ENCODE measurements at regions not wholly inside any gene's neighbourhood (a gene's known extent, or its start where the extent isn't known, plus 50 kb on each side); places are given as distances from the start of the nearest gene placed in this dataset.

DNA sequence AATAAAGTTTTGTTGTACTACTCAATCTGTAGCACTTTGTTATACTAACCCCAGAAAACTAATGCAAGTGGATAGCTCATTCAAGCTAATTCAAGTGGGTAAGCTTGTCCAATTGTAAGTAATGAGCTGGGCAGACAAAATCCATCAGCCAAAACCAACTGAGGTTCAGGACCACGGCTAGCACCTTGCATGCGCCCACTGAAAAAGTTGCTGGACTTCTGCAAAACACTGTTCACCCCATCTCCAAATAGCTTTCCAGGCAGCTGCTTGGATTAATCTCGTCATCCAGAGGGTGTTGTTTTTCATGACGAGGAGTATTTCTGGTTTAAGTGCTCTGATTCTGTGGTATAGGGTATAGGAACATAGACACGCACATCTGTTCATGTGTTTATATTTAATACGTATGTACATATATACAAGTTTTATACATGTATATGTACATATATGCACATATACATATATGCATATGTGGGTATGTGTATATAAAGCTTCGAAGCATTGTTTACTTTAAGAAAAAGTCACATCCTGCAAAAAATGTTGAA, 307.5 kb downstream of the GALR1 start:
- TF ChIP-seq, protein P1, sequence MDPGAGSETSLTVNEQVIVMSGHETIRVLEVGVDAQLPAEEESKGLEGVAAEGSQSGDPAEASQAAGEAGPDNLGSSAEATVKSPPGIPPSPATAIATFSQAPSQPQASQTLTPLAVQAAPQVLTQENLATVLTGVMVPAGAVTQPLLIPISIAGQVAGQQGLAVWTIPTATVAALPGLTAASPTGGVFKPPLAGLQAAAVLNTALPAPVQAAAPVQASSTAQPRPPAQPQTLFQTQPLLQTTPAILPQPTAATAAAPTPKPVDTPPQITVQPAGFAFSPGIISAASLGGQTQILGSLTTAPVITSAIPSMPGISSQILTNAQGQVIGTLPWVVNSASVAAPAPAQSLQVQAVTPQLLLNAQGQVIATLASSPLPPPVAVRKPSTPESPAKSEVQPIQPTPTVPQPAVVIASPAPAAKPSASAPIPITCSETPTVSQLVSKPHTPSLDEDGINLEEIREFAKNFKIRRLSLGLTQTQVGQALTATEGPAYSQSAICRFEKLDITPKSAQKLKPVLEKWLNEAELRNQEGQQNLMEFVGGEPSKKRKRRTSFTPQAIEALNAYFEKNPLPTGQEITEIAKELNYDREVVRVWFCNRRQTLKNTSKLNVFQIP (CRISPR knock-in tag; IDR thresholded peaks at IDR 0.05; ENCODE audit: borderline replicate concordance, low read depth) = no peak
- TF ChIP-seq, protein P2, sequence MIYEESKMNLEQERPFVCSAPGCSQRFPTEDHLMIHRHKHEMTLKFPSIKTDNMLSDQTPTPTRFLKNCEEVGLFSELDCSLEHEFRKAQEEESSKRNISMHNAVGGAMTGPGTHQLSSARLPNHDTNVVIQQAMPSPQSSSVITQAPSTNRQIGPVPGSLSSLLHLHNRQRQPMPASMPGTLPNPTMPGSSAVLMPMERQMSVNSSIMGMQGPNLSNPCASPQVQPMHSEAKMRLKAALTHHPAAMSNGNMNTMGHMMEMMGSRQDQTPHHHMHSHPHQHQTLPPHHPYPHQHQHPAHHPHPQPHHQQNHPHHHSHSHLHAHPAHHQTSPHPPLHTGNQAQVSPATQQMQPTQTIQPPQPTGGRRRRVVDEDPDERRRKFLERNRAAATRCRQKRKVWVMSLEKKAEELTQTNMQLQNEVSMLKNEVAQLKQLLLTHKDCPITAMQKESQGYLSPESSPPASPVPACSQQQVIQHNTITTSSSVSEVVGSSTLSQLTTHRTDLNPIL (CRISPR knock-in tag; IDR thresholded peaks at IDR 0.05; ENCODE audit: low read depth) = no peak
- TF ChIP-seq TCF4 (CRISPR knock-in tag; IDR thresholded peaks at IDR 0.05; ENCODE audit: borderline replicate concordance) (no peak), TOX (CRISPR knock-in tag; IDR thresholded peaks at IDR 0.05; ENCODE audit: borderline replicate concordance) (no peak), ZFP30 (CRISPR knock-in tag; IDR thresholded peaks at IDR 0.05) (no peak), GLIS3 (CRISPR knock-in tag; IDR thresholded peaks at IDR 0.05) (no peak)
- TF ChIP-seq, protein P3, sequence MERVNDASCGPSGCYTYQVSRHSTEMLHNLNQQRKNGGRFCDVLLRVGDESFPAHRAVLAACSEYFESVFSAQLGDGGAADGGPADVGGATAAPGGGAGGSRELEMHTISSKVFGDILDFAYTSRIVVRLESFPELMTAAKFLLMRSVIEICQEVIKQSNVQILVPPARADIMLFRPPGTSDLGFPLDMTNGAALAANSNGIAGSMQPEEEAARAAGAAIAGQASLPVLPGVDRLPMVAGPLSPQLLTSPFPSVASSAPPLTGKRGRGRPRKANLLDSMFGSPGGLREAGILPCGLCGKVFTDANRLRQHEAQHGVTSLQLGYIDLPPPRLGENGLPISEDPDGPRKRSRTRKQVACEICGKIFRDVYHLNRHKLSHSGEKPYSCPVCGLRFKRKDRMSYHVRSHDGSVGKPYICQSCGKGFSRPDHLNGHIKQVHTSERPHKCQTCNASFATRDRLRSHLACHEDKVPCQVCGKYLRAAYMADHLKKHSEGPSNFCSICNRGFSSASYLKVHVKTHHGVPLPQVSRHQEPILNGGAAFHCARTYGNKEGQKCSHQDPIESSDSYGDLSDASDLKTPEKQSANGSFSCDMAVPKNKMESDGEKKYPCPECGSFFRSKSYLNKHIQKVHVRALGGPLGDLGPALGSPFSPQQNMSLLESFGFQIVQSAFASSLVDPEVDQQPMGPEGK (CRISPR knock-in tag; IDR thresholded peaks at IDR 0.05; ENCODE audit: borderline replicate concordance) = no peak
